NCI-H1436 treated with DMSO at 0.1 percent for 48 hours (cell line): ENCODE measurements at regions not wholly inside any gene's neighbourhood (a gene's known extent, or its start where the extent isn't known, plus 50 kb on each side); places are given as distances from the start of the nearest gene placed in this dataset.
"Not testable (repeated sequence)": the region's sequence is repeated elsewhere in the genome, so short reads cannot be mapped to it uniquely, and the experiment has no call there.

Experiments
- DNase-seq: peaks from one replicate; lab custom pipeline; 2025; lab: John Stamatoyannopoulos, UW

- no peak for DNase-seq
These were observed 494.4 kb downstream of the CDH9 start for GRCh38 chr5:26543987-26544386.

GRCh38 chr5:26538226-26538625 is 500.2 kb downstream of the CDH9 start:
- DNase-seq = no peak

GRCh38 chr5:26535215-26535614 is 503.2 kb downstream of the CDH9 start:
- no peak for DNase-seq

GRCh38 chr5:26530305-26530704 is 508.1 kb downstream of the CDH9 start:
- no peak for DNase-seq

- no peak for DNase-seq
These were observed 519.1 kb downstream of the CDH9 start for GRCh38 chr5:26519245-26519644.

GRCh38 chr5:26518065-26518464 is 520.3 kb downstream of the CDH9 start:
- no peak for DNase-seq

- no peak for DNase-seq
These were observed 539.4 kb downstream of the CDH9 start for GRCh38 chr5:26498972-26499371.

GRCh38 chr5:26495437-26495836 is 542.9 kb downstream of the CDH9 start:
- no peak for DNase-seq

GRCh38 chr5:26492906-26493459 is 545.4 kb downstream of the CDH9 start:
- DNase-seq = no peak

GRCh38 chr5:26487553-26487952 is 550.8 kb downstream of the CDH9 start:
- no peak for DNase-seq

GRCh38 chr5:26486631-26487030 is 551.8 kb downstream of the CDH9 start:
- DNase-seq = no peak

- DNase-seq = not testable (repeated sequence)
These were observed 553.1 kb downstream of the CDH9 start for GRCh38 chr5:26485146-26485860.

- no peak for DNase-seq
These were observed 555.5 kb downstream of the CDH9 start for GRCh38 chr5:26482810-26483375.

- DNase-seq = no peak
These were observed 556.1 kb downstream of the CDH9 start for GRCh38 chr5:26482076-26482809.

GRCh38 chr5:26470439-26470838 is 567.9 kb downstream of the CDH9 start:
- DNase-seq = no peak

- DNase-seq = no peak
These were observed 599.3 kb downstream of the CDH9 start for GRCh38 chr5:26439121-26439520.

GRCh38 chr5:26434688-26435087 is 603.7 kb downstream of the CDH9 start:
- DNase-seq = no peak

- DNase-seq = no peak
These were observed 606.0 kb downstream of the CDH9 start for GRCh38 chr5:26432386-26432785.

GRCh38 chr5:26430323-26430722 is 608.1 kb downstream of the CDH9 start:
- no peak for DNase-seq

GRCh38 chr5:26427281-26427680 is 611.1 kb downstream of the CDH9 start:
- DNase-seq = no peak

- DNase-seq = no peak
These were observed 618.4 kb downstream of the CDH9 start for GRCh38 chr5:26419987-26420386.

GRCh38 chr5:26416911-26417310 is 621.5 kb downstream of the CDH9 start:
- DNase-seq = no peak
